CD4-positive, alpha-beta T cell treated with Interferon alpha-2 for 1 hour (primary cell): ENCODE measurements at regions not wholly inside any gene's neighbourhood (a gene's known extent, or its start where the extent isn't known, plus 50 kb on each side); places are given as distances from the start of the nearest gene placed in this dataset.

ENCODE experiments used
- DNase-seq, 2 donors: peaks; one replicate each; pipeline ENCODE4 v3.0.0-alpha.2; 2020 to 2022

GRCh38 chr2:122447237-122447636 is 691.8 kb downstream of the TSN start:
- DNase-seq = no peak

DNA sequence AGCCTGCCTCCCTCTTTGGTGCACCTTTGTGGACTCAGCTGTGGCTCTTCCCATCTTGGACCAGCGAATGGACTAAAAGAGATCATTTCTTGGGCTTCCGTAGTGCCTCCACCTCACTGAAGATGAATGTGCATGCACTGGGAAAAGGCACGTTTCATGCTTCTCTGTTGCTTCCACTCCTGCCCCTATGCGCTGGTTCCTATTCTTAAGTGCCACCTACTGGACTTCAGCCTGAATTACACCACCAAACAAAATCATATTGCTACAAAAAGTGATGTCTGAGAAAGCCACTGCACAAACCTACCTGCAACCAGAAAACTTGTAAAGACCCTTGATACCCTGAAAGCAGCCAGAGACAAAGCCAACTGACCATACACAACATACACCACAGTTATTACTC is 695.6 kb downstream of the TSN start:
- DNase-seq = no peak

DNA sequence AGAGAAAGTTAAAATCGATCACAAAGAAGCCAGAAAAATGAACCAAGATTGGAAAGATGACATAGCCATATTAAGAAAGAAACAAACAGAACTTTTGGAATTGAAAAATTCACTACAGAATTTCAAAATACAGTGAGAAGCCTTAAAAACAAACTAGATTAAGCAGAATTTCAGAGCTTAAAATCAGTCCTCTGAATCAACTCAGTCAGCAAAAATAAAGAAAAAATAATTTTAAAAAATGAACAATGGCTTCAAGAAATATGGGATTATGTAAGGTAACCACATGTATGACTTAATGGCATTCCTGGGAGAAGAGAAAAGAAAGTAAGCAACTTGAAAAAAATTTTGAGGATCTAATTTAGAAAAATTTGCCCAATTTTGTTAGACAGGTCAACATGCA is 696.2 kb downstream of the TSN start:
- DNase-seq = no peak

DNA sequence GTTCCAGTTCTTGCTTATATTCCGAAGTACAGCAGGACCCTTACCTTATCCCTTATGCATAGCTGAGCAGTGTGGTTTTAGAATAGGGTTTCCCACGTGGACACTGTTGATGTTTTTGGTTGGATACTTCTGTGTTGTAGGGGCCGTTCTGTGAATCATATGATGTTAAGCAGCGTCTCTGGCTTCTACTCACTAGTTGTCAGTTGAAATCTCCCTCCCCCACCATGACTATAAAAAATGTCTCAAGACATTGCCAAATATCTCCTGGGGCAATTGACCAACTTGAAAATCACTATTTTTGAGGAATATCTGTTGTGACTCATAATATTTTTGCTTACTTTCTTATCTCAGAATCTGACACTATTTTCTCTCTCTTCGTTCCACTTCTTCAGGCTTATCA is 713.7 kb downstream of the TSN start:
- DNase-seq = no peak

- no peak for DNase-seq
These were observed 716.3 kb downstream of the TSN start for GRCh38 chr2:122471753-122472152.

DNA sequence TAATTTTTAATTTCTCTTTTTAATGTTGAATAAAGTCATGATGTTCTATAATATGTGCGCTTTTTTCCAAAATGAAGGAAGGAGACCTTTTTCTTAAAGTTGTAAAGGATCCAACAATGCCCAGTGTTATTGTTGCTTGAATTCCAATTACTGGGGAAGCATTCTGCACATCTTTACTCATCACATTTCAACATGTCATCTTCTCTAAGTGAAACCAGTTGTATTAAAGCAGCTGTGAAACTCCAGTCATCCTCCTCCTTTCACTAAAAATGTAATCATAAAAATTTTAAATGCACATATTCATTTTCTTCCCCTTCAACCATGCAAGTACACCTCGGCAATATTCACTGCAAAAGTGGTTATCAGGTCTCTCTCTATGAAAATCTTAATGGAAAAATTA is 722.7 kb downstream of the TSN start:
- no peak for DNase-seq

DNA sequence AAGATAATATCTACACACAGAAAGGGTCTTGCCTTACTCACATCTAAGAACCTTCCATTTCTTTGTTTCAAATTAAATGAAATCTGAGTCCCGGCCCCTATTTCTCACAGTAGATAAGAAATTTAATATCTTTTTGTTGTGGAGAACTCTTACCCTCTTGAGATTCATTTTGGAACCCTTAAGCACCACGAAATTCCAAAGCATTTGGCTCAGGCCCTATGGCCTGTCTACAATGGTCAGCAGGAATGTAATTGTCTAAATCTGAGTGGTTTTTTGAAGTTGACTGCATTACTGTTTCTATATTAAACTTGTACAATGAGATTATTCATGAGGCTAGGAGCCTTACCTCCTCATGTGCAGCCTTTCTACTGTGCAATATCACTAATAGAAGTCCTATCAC is 723.3 kb downstream of the TSN start:
- no peak for DNase-seq

DNA sequence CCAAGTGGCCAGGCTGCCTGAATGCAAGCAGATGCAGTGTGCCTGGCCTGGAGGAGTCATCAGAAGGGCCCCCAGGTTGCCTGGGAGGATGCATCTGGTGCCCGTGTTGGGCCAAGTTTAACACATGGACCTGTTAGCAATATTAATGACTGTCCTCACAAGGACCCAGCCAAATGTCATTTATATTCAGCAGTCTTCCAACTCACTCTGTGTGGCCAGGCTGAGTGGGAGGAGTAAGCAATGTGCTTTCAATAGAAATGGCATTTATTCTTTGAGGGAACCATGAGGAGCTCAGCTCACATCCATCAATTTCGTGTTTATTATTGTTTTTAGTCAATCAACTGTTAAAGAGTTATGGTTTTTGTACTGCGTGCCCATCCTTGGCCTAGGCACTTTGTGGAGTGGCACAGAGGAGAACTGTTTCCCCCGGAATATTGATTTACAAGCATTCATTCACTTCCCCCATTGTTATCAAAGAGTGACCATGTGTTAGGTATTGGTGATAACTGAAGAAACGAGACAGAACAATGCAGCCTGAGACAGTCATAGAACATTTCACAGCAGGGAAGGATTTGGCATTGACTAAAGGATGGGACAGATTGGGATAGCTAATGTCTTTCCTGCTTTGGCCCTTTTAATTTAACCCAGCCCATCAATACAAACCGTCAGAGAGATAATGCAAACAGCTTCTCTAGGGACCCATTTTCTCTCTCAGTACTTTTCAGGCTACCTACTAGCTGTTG is 725.2 kb downstream of the TSN start:
- DNase-seq = no peak

GRCh38 chr2:122481244-122481622 is 725.8 kb downstream of the TSN start:
- no peak for DNase-seq

DNA sequence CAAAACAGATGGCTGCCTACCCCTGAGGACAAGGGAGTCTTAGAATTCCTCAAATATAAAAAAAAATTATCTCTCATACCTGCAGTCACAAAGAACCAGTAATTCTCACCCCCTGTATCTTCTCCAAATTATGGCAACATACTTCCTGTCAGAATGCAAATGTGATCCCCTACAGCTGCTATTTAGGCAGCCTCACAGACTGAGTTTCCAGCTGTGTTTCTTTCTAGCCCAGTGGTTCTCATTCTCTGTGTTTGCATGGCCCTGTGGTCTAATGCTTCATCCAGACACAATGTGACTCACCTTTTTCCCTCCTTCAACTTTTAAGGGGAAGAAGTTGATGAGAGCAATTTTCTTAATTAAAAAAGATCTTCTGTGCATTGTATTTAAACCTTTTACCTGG is 726.3 kb downstream of the TSN start:
- no peak for DNase-seq

DNA sequence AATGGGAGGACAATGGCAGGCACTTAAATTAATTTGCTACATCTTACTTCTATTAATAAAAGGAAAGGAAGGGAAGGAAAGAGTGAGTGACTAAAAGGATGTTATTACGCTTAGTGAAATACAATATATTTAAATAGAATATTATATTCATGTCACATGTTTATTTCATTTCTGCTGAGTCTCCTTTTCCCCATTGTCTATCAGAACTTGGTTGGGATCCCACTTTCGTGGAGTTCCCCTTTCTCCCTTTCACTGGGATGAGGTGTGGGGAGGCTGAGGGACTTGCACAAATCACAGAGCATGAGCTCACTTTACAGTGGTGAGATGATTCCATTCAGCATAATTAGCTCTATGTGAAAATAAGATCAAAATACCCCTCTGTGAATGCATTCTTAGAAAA is 730.6 kb downstream of the TSN start:
- DNase-seq = no peak

DNA sequence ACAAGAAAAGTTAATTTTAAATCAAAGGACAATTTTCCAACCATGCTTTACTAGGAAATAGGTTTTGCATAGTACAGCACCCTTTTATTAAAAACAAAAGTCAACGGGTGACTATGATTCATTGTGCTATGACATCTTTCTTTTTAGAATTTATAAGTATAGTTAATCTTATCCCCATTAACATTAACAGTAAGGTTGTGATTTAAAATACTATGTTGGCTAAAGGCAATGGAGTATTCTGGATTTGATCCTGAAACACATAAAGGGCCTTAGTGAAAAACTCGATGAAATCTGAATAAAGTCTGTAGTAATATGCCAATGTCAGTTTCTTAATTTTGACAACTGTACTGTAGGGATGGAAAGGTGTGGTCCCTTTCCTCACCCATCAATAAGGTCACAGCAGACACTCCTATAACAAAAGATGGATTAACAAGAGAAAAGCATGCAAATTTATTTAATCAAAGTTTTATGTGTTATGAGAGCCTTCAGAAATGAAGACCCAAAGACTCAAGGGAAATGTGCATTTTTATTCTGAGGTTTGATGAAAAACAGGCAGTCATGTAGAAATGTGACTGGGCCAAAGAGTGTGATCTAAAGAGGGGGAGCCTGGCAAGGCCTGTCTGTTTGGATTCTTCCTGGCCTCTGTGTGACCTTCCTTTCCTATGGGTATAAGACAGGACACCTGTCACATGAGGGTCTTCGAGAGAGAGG is 731.4 kb downstream of the TSN start:
- DNase-seq = no peak

- no peak for DNase-seq
These were observed 735.6 kb downstream of the TSN start for GRCh38 chr2:122491011-122491410.

DNA sequence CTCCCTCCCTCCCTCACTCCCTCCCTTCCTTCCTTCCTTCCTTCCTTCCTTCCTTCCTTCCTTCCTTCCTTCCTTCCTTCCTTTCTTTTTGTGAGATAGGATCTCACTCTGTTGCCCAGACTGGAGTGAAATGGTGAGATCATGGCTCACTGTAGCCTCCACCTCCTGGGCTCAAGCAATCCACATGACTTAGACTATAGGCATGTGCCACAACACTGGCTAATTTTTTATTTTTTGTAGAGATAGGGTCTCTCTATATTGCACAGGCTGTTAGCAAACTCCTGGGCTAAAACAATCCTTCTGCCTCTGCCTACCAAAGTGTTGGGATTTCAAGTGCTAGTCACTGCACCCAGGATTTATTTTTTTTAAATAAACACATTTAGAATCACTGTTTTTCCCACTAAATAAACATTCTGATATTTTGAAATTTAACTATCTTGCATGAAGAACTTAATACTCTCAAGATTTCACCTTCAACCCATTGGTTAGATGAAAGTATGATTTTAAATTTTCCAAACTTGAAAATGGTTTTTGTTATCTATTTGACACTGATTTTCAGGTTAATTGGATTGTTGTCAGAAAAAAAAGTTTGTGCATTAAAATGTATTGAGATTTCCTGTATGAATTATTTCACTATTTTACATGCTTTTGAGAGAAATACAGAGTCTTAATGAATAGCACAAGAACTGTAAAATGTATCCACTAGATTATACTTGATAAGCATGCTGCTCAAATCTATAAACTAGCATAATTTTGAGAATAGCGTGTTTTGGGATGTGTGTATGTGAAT is 745.1 kb downstream of the TSN start:
- DNase-seq = no peak

DNA sequence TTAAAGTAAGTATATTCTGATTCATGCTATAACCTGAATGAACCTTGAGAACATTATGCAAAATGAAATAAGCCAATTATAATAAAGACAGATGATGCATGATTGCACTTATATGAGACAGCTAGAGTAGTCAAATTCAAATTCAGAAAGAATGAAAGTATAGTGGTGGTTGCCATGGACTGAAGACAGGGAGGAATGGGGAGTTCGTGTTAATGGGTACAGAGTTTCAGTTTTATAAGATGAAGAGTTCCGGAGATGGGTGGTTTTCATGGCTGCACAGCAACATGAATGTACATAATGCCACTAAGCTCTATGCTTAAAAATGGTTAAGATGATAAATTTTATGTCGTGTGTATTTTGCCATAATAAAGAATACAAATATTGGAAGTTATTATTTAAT is 751.2 kb downstream of the TSN start:
- DNase-seq = no peak

- no peak for DNase-seq
These were observed 751.8 kb downstream of the TSN start for GRCh38 chr2:122507261-122507660.

GRCh38 chr2:122512091-122512490 is 756.6 kb downstream of the TSN start:
- no peak for DNase-seq

DNA sequence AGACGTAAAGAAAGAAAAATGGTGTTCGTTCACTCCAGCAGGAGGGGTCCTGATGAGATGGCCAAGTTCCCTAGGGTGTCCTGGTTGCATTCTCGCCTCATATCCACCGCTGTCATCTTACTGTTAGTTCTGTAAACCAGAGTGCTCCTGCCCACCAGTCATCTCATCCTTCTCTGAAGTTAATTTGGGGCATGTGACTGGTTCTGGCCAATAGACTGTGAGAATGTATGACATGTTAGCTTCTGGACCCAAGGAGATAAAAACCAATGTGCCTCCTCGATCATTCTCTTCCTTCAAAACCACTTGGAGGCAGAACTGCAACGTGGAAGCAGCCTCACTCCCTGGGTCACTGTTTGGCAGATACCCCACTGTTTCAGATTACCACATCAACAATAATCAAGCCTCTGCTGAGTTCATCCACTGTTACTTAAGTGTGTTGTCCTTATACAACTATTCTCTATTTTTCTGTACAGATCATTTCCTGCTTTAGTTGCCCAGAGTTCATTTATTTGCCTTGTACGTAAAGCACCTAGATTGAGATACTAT is 759.1 kb downstream of the TSN start:
- no peak for DNase-seq

DNA sequence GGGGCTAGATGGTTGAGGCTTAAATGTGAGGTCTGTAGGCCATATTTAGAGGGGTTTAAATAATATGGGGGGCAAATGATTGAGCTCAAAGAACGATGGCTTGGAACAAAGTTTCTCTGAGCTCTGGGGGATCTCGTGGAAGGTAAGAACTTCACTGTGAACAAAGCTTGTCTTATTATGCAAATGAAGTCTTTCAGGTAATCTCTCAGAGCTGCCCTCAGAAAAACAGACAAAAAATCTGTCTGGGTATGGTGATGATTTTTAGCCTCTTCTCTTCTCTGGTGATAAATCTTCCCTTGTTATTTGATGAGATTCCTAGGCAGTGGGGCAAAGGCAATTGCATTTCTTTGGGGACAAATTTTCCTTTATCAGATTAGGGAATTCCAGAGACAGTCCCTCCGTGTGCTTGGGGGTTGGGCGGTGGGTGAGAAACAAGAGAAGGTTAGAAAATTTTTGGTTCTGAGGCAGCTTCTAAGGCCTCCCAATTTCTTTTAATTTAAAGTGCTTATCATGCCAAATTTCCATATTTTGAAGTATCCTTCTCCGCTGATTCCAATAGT is 760.4 kb downstream of the TSN start:
- DNase-seq = no peak

- no peak for DNase-seq
These were observed 761.3 kb downstream of the TSN start for GRCh38 chr2:122516775-122517174.

DNA sequence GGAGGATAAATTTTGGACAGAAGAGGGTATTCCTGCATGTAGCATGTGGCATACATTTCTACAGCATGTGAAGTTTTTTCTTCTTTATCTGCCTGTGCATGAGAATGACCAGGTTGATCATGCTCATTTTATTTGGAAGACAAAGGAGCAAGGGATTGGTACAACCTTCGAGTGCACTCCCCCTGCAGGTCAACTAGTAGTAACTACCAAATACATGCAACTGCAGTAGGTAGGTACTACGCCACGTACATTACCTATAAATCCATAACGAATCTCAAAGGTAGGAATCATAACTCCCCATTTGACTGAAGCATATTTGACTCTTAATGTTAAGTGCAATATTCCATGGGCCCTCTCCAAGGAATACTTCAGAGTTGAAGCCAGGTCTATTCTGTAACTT is 763.9 kb downstream of the TSN start:
- no peak for DNase-seq

- DNase-seq = no peak
These were observed 764.6 kb downstream of the TSN start for GRCh38 chr2:122519821-122520611.

GRCh38 chr2:122523143-122523542 is 767.7 kb downstream of the TSN start:
- no peak for DNase-seq
